GM12878 (cell line): ENCODE measurements at regions not wholly inside any gene's neighbourhood (a gene's known extent, or its start where the extent isn't known, plus 50 kb on each side); places are given as distances from the start of the nearest gene placed in this dataset.

Experiments
- ATAC-seq: fragments of 200-7000 bp; cut with Tn5 transposase; 3 replicates; pipeline ENCODE4 v1.9.1; 2020; ENCODE audit warnings: mild to moderate bottlenecking, moderate library complexity
- BruUV-seq: library from RNA; stranded (reverse); fragments of 400-500 nt; replicated peaks from 2 replicates; lab custom pipeline; 2021; lab: Mats Ljungman, UMichigan
- CTCF ChIA-PET: fragments of 300-600 bp; sonication (Branson Sonifier 250); formaldehyde crosslinking; extraction: SDS; loops from one replicate; lab custom pipeline; 2021; ENCODE audit warnings: inconsistent platforms; lab: Yijun Ruan, JAX
- POLR2A ChIA-PET: fragments of 350-600 bp; formaldehyde crosslinking; extraction: SDS; loops from one replicate; lab custom pipeline; 2021; ENCODE audit warnings: inconsistent platforms; lab: Charles Lee
- RAD21 ChIA-PET: fragments of 300-600 bp; sonication (Branson Sonifier 250); formaldehyde crosslinking; loops from one replicate; lab custom pipeline; 2023; ENCODE audit warnings: antibody characterized with exemption; ENCODE audit not compliant: unreplicated experiment; lab: Charles Lee
- SMC1A ChIA-PET: fragments of 300-600 bp; sonication (Branson Sonifier 250); formaldehyde crosslinking; loops from one replicate; lab custom pipeline; 2023; ENCODE audit not compliant: unreplicated experiment, uncharacterized antibody; lab: Charles Lee
- DNase-seq: peaks from one replicate; pipeline ENCODE4 v3.0.0-alpha.2; 2011; ENCODE audit warnings: low read depth, low spot score
- FAIRE-seq: peaks from 3 replicates; lab custom pipeline; 2011; peaks lifted over from hg19 to GRCh38; lab: Jason Lieb, UNC
- H2AFZ ChIP-seq: 2 replicates; pipeline ENCODE4 v1.6.0; 2011; ENCODE audit warnings: low read depth, low read length, control low read depth; ENCODE audit not compliant: control insufficient read depth
- H3K27ac ChIP-seq: 2 replicates; pipeline ENCODE4 v1.5.1; 2011; ENCODE audit warnings: control low read depth; ENCODE audit not compliant: control insufficient read depth, insufficient read depth
- H3K27me3 ChIP-seq, 2 experiments: replicated peaks in 1 of 2; 2 replicates each; pipeline versions ENCODE4 v1.6.0 to v1.6.1; 2011; ENCODE audit warnings: low read length in 1 of 2; ENCODE audit not compliant: control insufficient read depth in 2 of 2, insufficient read depth in 2 of 2
- H3K36me3 ChIP-seq, 2 experiments: 2 replicates each; pipeline ENCODE4 v1.5.1; 2011; ENCODE audit warnings: low read length in 1 of 2; ENCODE audit not compliant: control insufficient read depth in 2 of 2, insufficient read depth in 2 of 2
- H3K4me1 ChIP-seq: 2 replicates; pipeline ENCODE4 v1.6.1; 2011; ENCODE audit warnings: mild to moderate bottlenecking, low read length, moderate library complexity, mixed read lengths; ENCODE audit not compliant: control insufficient read depth, insufficient read depth
- H3K4me2 ChIP-seq: 2 replicates; pipeline ENCODE4 v1.6.0; 2011; ENCODE audit warnings: control low read depth; ENCODE audit not compliant: control insufficient read depth, insufficient read depth
- H3K4me3 ChIP-seq: fragments of 200-600 bp; sonication (generic); 2 replicates; pipeline ENCODE4 v1.5.1; 2016
- H3K79me2 ChIP-seq: 2 replicates; pipeline ENCODE4 v1.6.0; 2011; ENCODE audit warnings: low read length; ENCODE audit not compliant: control insufficient read depth, insufficient read depth
- H3K9ac ChIP-seq: 2 replicates; pipeline ENCODE4 v1.8.0; 2011; ENCODE audit warnings: low read length, control low read depth, mixed read lengths; ENCODE audit not compliant: control insufficient read depth, insufficient read depth
- H3K9me3 ChIP-seq: replicated peaks from 3 replicates; pipeline ENCODE4 v1.5.1; 2011; ENCODE audit warnings: mild to moderate bottlenecking, low read length; ENCODE audit not compliant: control insufficient read depth, insufficient read depth
- H4K20me1 ChIP-seq: 2 replicates; pipeline ENCODE4 v1.6.0; 2011; ENCODE audit not compliant: control insufficient read depth, insufficient read depth
- ASH2L ChIP-seq: fragments of 300-600, 200-600 bp; sonication (generic); IDR thresholded peaks from 2 replicates; pipeline ENCODE4 v1.6.1; 2017; ENCODE audit warnings: low read depth, mild to moderate bottlenecking, borderline replicate concordance
- BACH1 ChIP-seq: fragments of 450-650 bp; IDR thresholded peaks from 2 replicates; pipeline ENCODE4 v1.6.1; 2017; ENCODE audit warnings: mild to moderate bottlenecking, borderline replicate concordance
- IRF4 ChIP-seq: IDR thresholded peaks from 2 replicates; pipeline ENCODE4 v1.6.1; 2011; ENCODE audit warnings: low read depth, low read length
- NFXL1 ChIP-seq: fragments of 450-650 bp; IDR thresholded peaks from 2 replicates; pipeline ENCODE4 v1.6.1; 2017; ENCODE audit warnings: antibody characterized with exemption, mild to moderate bottlenecking, borderline replicate concordance
- NFYA ChIP-seq: IDR thresholded peaks from 2 replicates; pipeline ENCODE4 v1.6.1; 2011; ENCODE audit warnings: low read depth, mild to moderate bottlenecking, low read length, improper control_type of control experiment, borderline replicate concordance
- NRF1 ChIP-seq: conservative IDR thresholded peaks from 2 replicates; pipeline ENCODE4 v1.6.1; 2011; ENCODE audit warnings: mild to moderate bottlenecking, low read depth, low read length, improper control_type of control experiment
- TARDBP ChIP-seq: IDR thresholded peaks from 2 replicates; pipeline ENCODE4 v1.6.1; 2016; ENCODE audit warnings: borderline replicate concordance
- TBL1XR1 ChIP-seq: IDR thresholded peaks from 2 replicates; pipeline ENCODE4 v1.6.1; 2012; ENCODE audit warnings: low read depth, low read length, improper control_type of control experiment
- TCF12 ChIP-seq: IDR thresholded peaks from 2 replicates; pipeline ENCODE4 v1.6.1; 2011; ENCODE audit warnings: low read depth, mild to moderate bottlenecking, low read length
- ZBED1 ChIP-seq: IDR thresholded peaks from 2 replicates; pipeline ENCODE4 v1.6.1; 2016; ENCODE audit warnings: borderline replicate concordance
- WGBS: methylation state at CpG from one replicate; pipeline ENCODE4 v1.1.6; 2016; ENCODE audit warnings: low lambda C conversion rate; ENCODE audit not compliant: insufficient replicate concordance, insufficient coverage; ENCODE audit errors: missing lambda C conversion rate; 5-methylcytosine and 5-hydroxymethylcytosine counted together
- in situ Hi-C: fragments of 300-500 bp; cut with MboI; formaldehyde crosslinking; loops from 9 replicates; pipeline ENCODE4 v1.14.3; 2018; ENCODE audit warnings: mixed read lengths
- intact Hi-C: fragments of 100-400 bp; cut with micrococcal nuclease; formaldehyde crosslinking; loops from one replicate; pipeline ENCODE4 v1.14.2; 2022; ENCODE audit not compliant: unreplicated experiment
- TF ChIP-seq, protein P1 (sequence below): fragments of 450-650 bp; formaldehyde crosslinking; IDR thresholded peaks from 2 replicates; pipeline ENCODE4 v1.4.0; 2020; ENCODE audit warnings: mild to moderate bottlenecking, moderate library complexity
- TF ChIP-seq, protein P2 (sequence below): fragments of 450-650 bp; IDR thresholded peaks from 2 replicates; pipeline ENCODE4 v1.6.1; 2017; ENCODE audit warnings: mild to moderate bottlenecking, moderate library complexity
- TF ChIP-seq, protein P3 (sequence below): fragments of 450-650 bp; IDR thresholded peaks from 2 replicates; pipeline ENCODE4 v1.6.1; 2017; ENCODE audit warnings: low read depth, mild to moderate bottlenecking, moderate library complexity

DNA sequence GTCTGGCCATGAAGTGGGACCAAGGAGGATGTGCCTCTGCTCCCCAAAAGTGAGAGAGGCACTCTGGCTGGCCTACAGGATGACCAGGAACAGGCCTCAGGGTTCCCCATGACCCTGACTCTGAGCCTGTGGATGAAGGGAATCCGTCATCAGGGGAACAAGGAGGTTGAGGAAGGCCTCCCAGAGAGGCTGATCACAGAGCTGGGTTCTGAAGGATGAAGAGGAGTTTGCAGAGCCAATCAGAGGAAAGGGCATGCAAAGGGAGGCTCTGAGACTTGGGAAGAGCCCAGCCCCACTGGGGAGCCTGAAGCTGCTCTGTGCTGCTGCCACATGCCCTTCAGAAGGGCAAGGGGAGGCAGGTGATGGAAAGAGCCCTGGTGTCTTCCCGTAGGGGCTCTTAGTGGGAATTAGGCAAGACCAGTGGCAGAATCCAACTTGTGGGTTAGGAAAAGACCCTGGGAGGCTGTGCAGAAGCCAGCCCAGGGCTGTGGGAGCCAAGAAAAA lies 141.3 kb upstream of the ID2 start (continued):
- TF ChIP-seq, protein P1, sequence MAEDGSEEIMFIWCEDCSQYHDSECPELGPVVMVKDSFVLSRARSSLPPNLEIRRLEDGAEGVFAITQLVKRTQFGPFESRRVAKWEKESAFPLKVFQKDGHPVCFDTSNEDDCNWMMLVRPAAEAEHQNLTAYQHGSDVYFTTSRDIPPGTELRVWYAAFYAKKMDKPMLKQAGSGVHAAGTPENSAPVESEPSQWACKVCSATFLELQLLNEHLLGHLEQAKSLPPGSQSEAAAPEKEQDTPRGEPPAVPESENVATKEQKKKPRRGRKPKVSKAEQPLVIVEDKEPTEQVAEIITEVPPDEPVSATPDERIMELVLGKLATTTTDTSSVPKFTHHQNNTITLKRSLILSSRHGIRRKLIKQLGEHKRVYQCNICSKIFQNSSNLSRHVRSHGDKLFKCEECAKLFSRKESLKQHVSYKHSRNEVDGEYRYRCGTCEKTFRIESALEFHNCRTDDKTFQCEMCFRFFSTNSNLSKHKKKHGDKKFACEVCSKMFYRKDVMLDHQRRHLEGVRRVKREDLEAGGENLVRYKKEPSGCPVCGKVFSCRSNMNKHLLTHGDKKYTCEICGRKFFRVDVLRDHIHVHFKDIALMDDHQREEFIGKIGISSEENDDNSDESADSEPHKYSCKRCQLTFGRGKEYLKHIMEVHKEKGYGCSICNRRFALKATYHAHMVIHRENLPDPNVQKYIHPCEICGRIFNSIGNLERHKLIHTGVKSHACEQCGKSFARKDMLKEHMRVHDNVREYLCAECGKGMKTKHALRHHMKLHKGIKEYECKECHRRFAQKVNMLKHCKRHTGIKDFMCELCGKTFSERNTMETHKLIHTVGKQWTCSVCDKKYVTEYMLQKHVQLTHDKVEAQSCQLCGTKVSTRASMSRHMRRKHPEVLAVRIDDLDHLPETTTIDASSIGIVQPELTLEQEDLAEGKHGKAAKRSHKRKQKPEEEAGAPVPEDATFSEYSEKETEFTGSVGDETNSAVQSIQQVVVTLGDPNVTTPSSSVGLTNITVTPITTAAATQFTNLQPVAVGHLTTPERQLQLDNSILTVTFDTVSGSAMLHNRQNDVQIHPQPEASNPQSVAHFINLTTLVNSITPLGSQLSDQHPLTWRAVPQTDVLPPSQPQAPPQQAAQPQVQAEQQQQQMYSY (CRISPR knock-in tag), result no peak
- TF ChIP-seq IRF4, result no peak
- TF ChIP-seq TCF12, result no peak
- TF ChIP-seq ZBED1, result no peak

DNA sequence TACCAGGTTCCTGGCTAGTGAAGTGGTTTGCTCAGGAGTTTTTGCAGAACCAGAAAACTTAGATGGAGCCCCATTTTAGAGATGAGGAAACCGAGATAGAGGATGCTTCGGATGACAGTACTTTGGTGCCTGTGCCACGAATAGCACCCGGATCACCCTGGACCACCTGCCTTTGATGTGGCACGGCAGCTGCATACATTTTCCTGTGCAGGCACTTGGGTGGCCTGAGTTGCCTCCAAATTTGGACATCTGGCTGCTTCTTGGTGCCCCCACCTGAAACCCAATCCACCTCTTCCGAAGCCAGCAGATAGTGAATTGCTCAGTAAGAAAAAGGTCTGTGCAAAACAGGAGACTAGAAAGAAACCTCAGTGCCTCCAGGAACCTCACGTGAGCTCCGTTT lies 140.6 kb upstream of the ID2 start:
- no peak overlapping the region for H3K4me3 ChIP-seq
- in situ Hi-C loops, result loop anchor here (5.0 kb wide), 2 partner anchors 134 to 239 kb away; no protein-coding TSS in a partner anchor
- SMC1A ChIA-PET, result interaction anchor here (1.8 to 10.9 kb wide), 4 partner anchors 19 to 227 kb away, joined by 5 to 284 read pairs (median 13); no protein-coding TSS in a partner anchor
- no peaks in the 10 kb centered on the region for H3K79me2 ChIP-seq
- CTCF ChIA-PET, result interaction anchor here (1.1 kb wide), 1 partner anchor 16 kb away, joined by 3 read pairs; no protein-coding TSS in a partner anchor
- H3K9ac ChIP-seq, result no peak overlapping the region
- H3K27me3 ChIP-seq, result no peaks in the 10 kb centered on the region
- intact Hi-C loops, result loop anchor here (5.0 kb wide), 1 partner anchor 304 kb away; no protein-coding TSS in a partner anchor
- no peak for ATAC-seq
- no peaks in the 10 kb centered on the region for H3K9me3 ChIP-seq
- peaks cover 60% of the 10 kb centered on the region for H3K4me1 ChIP-seq
- no peak overlapping the region for H3K4me2 ChIP-seq
- no peak overlapping the region for H2AFZ ChIP-seq
- 92% methylated on average over 8 of the region's 8 CpGs for WGBS
- H4K20me1 ChIP-seq, result no peaks in the 10 kb centered on the region
- BruUV-seq, result no TSS peak
- POLR2A ChIA-PET, result interaction anchor here (0.6 to 5.5 kb wide), 4 partner anchors 11 to 56 kb away, joined by 3 to 42 read pairs (median 6); no protein-coding TSS in a partner anchor
- H3K36me3 ChIP-seq, result no peaks in the 10 kb centered on the region
- RAD21 ChIA-PET, result interaction anchor here (1.3 to 10.3 kb wide), 6 partner anchors 19 to 140 kb away, joined by 6 to 322 read pairs (median 53); partner anchors contain the start of gene ID2
- no peak overlapping the region for H3K27ac ChIP-seq
- no peak for FAIRE-seq
- DNase-seq, result no peak
- TF ChIP-seq NRF1 (no peak), BACH1 (no peak), ASH2L (no peak), TARDBP (no peak), TBL1XR1 (no peak), NFXL1 (no peak), NFYA (no peak)
- TF ChIP-seq, protein P2, sequence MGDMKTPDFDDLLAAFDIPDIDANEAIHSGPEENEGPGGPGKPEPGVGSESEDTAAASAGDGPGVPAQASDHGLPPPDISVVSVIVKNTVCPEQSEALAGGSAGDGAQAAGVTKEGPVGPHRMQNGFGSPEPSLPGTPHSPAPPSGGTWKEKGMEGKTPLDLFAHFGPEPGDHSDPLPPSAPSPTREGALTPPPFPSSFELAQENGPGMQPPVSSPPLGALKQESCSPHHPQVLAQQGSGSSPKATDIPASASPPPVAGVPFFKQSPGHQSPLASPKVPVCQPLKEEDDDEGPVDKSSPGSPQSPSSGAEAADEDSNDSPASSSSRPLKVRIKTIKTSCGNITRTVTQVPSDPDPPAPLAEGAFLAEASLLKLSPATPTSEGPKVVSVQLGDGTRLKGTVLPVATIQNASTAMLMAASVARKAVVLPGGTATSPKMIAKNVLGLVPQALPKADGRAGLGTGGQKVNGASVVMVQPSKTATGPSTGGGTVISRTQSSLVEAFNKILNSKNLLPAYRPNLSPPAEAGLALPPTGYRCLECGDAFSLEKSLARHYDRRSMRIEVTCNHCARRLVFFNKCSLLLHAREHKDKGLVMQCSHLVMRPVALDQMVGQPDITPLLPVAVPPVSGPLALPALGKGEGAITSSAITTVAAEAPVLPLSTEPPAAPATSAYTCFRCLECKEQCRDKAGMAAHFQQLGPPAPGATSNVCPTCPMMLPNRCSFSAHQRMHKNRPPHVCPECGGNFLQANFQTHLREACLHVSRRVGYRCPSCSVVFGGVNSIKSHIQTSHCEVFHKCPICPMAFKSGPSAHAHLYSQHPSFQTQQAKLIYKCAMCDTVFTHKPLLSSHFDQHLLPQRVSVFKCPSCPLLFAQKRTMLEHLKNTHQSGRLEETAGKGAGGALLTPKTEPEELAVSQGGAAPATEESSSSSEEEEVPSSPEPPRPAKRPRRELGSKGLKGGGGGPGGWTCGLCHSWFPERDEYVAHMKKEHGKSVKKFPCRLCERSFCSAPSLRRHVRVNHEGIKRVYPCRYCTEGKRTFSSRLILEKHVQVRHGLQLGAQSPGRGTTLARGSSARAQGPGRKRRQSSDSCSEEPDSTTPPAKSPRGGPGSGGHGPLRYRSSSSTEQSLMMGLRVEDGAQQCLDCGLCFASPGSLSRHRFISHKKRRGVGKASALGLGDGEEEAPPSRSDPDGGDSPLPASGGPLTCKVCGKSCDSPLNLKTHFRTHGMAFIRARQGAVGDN, result no peak
- TF ChIP-seq, protein P3, sequence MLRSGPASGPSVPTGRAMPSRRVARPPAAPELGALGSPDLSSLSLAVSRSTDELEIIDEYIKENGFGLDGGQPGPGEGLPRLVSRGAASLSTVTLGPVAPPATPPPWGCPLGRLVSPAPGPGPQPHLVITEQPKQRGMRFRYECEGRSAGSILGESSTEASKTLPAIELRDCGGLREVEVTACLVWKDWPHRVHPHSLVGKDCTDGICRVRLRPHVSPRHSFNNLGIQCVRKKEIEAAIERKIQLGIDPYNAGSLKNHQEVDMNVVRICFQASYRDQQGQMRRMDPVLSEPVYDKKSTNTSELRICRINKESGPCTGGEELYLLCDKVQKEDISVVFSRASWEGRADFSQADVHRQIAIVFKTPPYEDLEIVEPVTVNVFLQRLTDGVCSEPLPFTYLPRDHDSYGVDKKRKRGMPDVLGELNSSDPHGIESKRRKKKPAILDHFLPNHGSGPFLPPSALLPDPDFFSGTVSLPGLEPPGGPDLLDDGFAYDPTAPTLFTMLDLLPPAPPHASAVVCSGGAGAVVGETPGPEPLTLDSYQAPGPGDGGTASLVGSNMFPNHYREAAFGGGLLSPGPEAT, result no peak
